ENCODE measurements at regions not wholly inside any gene's neighbourhood (a gene's known extent, or its start where the extent isn't known, plus 50 kb on each side); places are given as distances from the start of the nearest gene placed in this dataset.

- TF ChIP-seq CTCF (IDR thresholded peaks at IDR 0.05; ENCODE audit: insufficient read depth, low read depth, low read length, missing control alignments) = no peak
- H3K4me3 ChIP-seq (ENCODE audit: low read length) = no peak overlapping the region
- DNase-seq (ENCODE audit: low read depth) = no peak
These were observed 230.3 kb upstream of the MVB12B start for GRCh38 chr9:126096340-126096739.

GRCh38 chr9:126097679-126098078 is 228.9 kb upstream of the MVB12B start:
- H3K4me3 ChIP-seq (ENCODE audit: low read length) = no peak overlapping the region
- DNase-seq (ENCODE audit: low read depth) = no peak
- no peak for TF ChIP-seq CTCF (IDR thresholded peaks at IDR 0.05; ENCODE audit: insufficient read depth, low read depth, low read length, missing control alignments)

- no peak for TF ChIP-seq CTCF (IDR thresholded peaks at IDR 0.05; ENCODE audit: insufficient read depth, low read depth, low read length, missing control alignments)
- DNase-seq (ENCODE audit: low read depth) = no peak
- no peak overlapping the region for H3K4me3 ChIP-seq (ENCODE audit: low read length)
These were observed 220.2 kb upstream of the MVB12B start for GRCh38 chr9:126106404-126106803.

GRCh38 chr9:126107693-126108092 is 218.9 kb upstream of the MVB12B start:
- H3K4me3 ChIP-seq (ENCODE audit: low read length) = no peak overlapping the region
- DNase-seq (ENCODE audit: low read depth) = no peak
- TF ChIP-seq CTCF (IDR thresholded peaks at IDR 0.05; ENCODE audit: insufficient read depth, low read depth, low read length, missing control alignments) = no peak

GRCh38 chr9:126108240-126108639 is 218.4 kb upstream of the MVB12B start:
- TF ChIP-seq CTCF (IDR thresholded peaks at IDR 0.05; ENCODE audit: insufficient read depth, low read depth, low read length, missing control alignments) = no peak
- peak; percentile 14 for DNase-seq (ENCODE audit: low read depth)
- H3K4me3 ChIP-seq (ENCODE audit: low read length) = no peak overlapping the region

- no peak overlapping the region for H3K4me3 ChIP-seq (ENCODE audit: low read length)
- no peak for DNase-seq (ENCODE audit: low read depth)
- no peak for TF ChIP-seq CTCF (IDR thresholded peaks at IDR 0.05; ENCODE audit: insufficient read depth, low read depth, low read length, missing control alignments)
These were observed 217.1 kb upstream of the MVB12B start for GRCh38 chr9:126109575-126109974.

GRCh38 chr9:126111556-126111955 is 215.1 kb upstream of the MVB12B start:
- TF ChIP-seq CTCF (IDR thresholded peaks at IDR 0.05; ENCODE audit: insufficient read depth, low read depth, low read length, missing control alignments) = no peak
- no peak for DNase-seq (ENCODE audit: low read depth)

More at GRCh38 chr9:126111556-126111955, 215.1 kb upstream of the MVB12B start:
- no peak overlapping the region for H3K4me3 ChIP-seq (ENCODE audit: low read length)

Data from epithelial cell of esophagus (primary cell).